Epithelial cell of esophagus (primary cell): ENCODE measurements at regions not wholly inside any gene's neighbourhood (a gene's known extent, or its start where the extent isn't known, plus 50 kb on each side); places are given as distances from the start of the nearest gene placed in this dataset.
"Not testable (repeated sequence)": the region's sequence is repeated elsewhere in the genome, so short reads cannot be mapped to it uniquely, and the experiment has no call there.

Experiments
- DNase-seq: peaks from one replicate; pipeline ENCODE4 v3.0.0; 2010; ENCODE audit warnings: low read depth
- H3K4me3 ChIP-seq: 2 replicates; pipeline ENCODE4 v1.5.1; 2011; ENCODE audit warnings: mild to moderate bottlenecking, low read length, control low read depth
- CTCF ChIP-seq: IDR thresholded peaks from 2 replicates; pipeline ENCODE4 v1.5.1; 2011; ENCODE audit warnings: low read depth, mild to moderate bottlenecking, low read length, control low read depth, inconsistent platforms; ENCODE audit not compliant: insufficient read depth; ENCODE audit errors: missing control alignments

- DNase-seq, result no peak
- H3K4me3 ChIP-seq, result no peak overlapping the region
- no peak for TF ChIP-seq CTCF
These were observed 124.2 kb upstream of the SLC4A4 start for GRCh38 chr4:71214578-71214977.

- no peak for DNase-seq
- no peak for TF ChIP-seq CTCF
These were observed 122.4 kb upstream of the SLC4A4 start for GRCh38 chr4:71216316-71216959.

GRCh38 chr4:71217688-71218087 lies 121.1 kb upstream of the SLC4A4 start:
- DNase-seq, result no peak
- TF ChIP-seq CTCF, result no peak
- H3K4me3 ChIP-seq, result no peak overlapping the region

More at GRCh38 chr4:71216316-71216959, 122.4 kb upstream of the SLC4A4 start:
- H3K4me3 ChIP-seq, result no peak overlapping the region

GRCh38 chr4:71220848-71221247 lies 118.0 kb upstream of the SLC4A4 start:
- not testable (repeated sequence) for H3K4me3 ChIP-seq, DNase-seq

- no peak for TF ChIP-seq CTCF
- DNase-seq, result peak; percentile 90
- H3K4me3 ChIP-seq, result no peak overlapping the region
These were observed 117.0 kb upstream of the SLC4A4 start for GRCh38 chr4:71221510-71222466.

GRCh38 chr4:71222661-71223060 lies 116.2 kb upstream of the SLC4A4 start:
- no peak overlapping the region for H3K4me3 ChIP-seq
- TF ChIP-seq CTCF, result no peak
- DNase-seq, result no peak

GRCh38 chr4:71229477-71230270 lies 109.1 kb upstream of the SLC4A4 start:
- peak; percentile 58 for DNase-seq
- no peak overlapping the region for H3K4me3 ChIP-seq
- peak; percentile 86 for TF ChIP-seq CTCF
